H1 (cell line): ENCODE measurements at regions not wholly inside any gene's neighbourhood (a gene's known extent, or its start where the extent isn't known, plus 50 kb on each side); places are given as distances from the start of the nearest gene placed in this dataset.

Source experiments
- CTCF ChIA-PET: fragments of 300-600 bp; sonication (Branson Sonifier 250); formaldehyde crosslinking; loops from one replicate; lab custom pipeline; 2021; ENCODE audit not compliant: partially characterized antibody; lab: Charles Lee
- POLR2A ChIA-PET: fragments of 300-600 bp; sonication (Branson Sonifier 250); formaldehyde crosslinking; loops from one replicate; lab custom pipeline; 2021; ENCODE audit warnings: inconsistent platforms; ENCODE audit not compliant: partially characterized antibody; lab: Charles Lee
- DNase-seq, 2 experiments: peaks; one replicate each; pipeline versions ENCODE4 v3.0.0 to v3.0.0-alpha.2; 2010 to 2022; ENCODE audit warnings: low spot score in 2 of 2, low read depth in 1 of 2, mixed read lengths in 1 of 2
- FAIRE-seq: peaks from 2 replicates; lab custom pipeline; 2011; peaks lifted over from hg19 to GRCh38; lab: Jason Lieb, UNC
- H2AFZ ChIP-seq: 2 replicates; pipeline ENCODE4 v1.8.1; 2012; ENCODE audit warnings: low read length, inconsistent platforms
- H2AK5ac ChIP-seq: 2 replicates; pipeline ENCODE4 v1.6.1; 2013; ENCODE audit warnings: low read depth, low read length
- H2BK120ac ChIP-seq: replicated peaks from 2 replicates; pipeline ENCODE3; 2013; ENCODE audit warnings: low read depth, low read length, inconsistent platforms
- H2BK12ac ChIP-seq: 2 replicates; pipeline ENCODE4 v1.6.1; 2013; ENCODE audit warnings: low read depth, low read length
- H2BK15ac ChIP-seq: 2 replicates; pipeline ENCODE4 v1.6.1; 2013; ENCODE audit warnings: low read length
- H2BK20ac ChIP-seq: 2 replicates; pipeline ENCODE4 v1.6.1; 2013; ENCODE audit warnings: low read length
- H2BK5ac ChIP-seq: 2 replicates; pipeline ENCODE4 v1.6.1; 2013; ENCODE audit warnings: low read depth, low read length
- H3K14ac ChIP-seq: 2 replicates; pipeline ENCODE4 v1.6.1; 2013; ENCODE audit warnings: inconsistent platforms; ENCODE audit not compliant: insufficient read length
- H3K18ac ChIP-seq: 2 replicates; pipeline ENCODE4 v1.6.1; 2013; ENCODE audit warnings: low read length; ENCODE audit errors: extremely low read depth
- H3K23ac ChIP-seq: 2 replicates; pipeline ENCODE4 v1.6.1; 2013; ENCODE audit warnings: inconsistent platforms; ENCODE audit not compliant: insufficient read length
- H3K23me2 ChIP-seq: 2 replicates; pipeline ENCODE4 v1.6.1; 2013; ENCODE audit warnings: low read depth, low read length
- H3K27ac ChIP-seq: 2 replicates; pipeline ENCODE4 v1.6.1; 2011; ENCODE audit warnings: low read depth, low read length, inconsistent platforms
- H3K27me3 ChIP-seq, 4 experiments: replicated peaks in 1 of 4; 1 replicate in 1 of 4; 2 replicates in 3 of 4; pipeline versions ENCODE4 v1.6.1 to v1.8.1; 2011 to 2013; ENCODE audit warnings: low read length in 3 of 4, mild to moderate bottlenecking in 3 of 4, inconsistent platforms in 2 of 4, mixed read lengths in 2 of 4, moderate library complexity in 1 of 4; ENCODE audit not compliant: control insufficient read depth in 3 of 4, insufficient read depth in 3 of 4; ENCODE audit errors: extremely low read depth in 1 of 4
- H3K36me3 ChIP-seq, 4 experiments: 2 replicates each; pipeline versions ENCODE4 v1.6.1 to v1.8.1; 2011 to 2013; ENCODE audit warnings: mild to moderate bottlenecking in 4 of 4, low read length in 3 of 4, moderate library complexity in 2 of 4, control low read depth in 1 of 4, inconsistent platforms in 1 of 4; ENCODE audit not compliant: insufficient read depth in 4 of 4, control insufficient read depth in 2 of 4
- H3K4ac ChIP-seq: replicated peaks from 2 replicates; pipeline ENCODE3; 2013; ENCODE audit warnings: low read length, low read depth, mixed read lengths, inconsistent platforms; ENCODE audit not compliant: insufficient read length
- H3K4me1 ChIP-seq, 4 experiments: replicated peaks in 1 of 4; 1 replicate in 1 of 4; 2 replicates in 3 of 4; pipeline versions ENCODE4 v1.6.1 to v1.8.1; 2011 to 2013; ENCODE audit warnings: low read length in 3 of 4, inconsistent platforms in 2 of 4, mixed read lengths in 1 of 4; ENCODE audit not compliant: insufficient read depth in 4 of 4, control insufficient read depth in 3 of 4
- H3K4me2 ChIP-seq, 2 experiments: 2 replicates each; pipeline versions ENCODE4 v1.6.1 to v1.8.1; 2011 to 2013; ENCODE audit warnings: low read depth in 2 of 2, low read length in 2 of 2, control low read depth in 1 of 2, inconsistent platforms in 1 of 2, mild to moderate bottlenecking in 1 of 2; ENCODE audit not compliant: insufficient read depth in 1 of 2
- H3K4me3 ChIP-seq, 4 experiments: fragments of 200-600, 300-600 bp in 1 of 4; sonication (generic), shearing (Covaris generic), sonication (Bioruptor Twin) in 1 of 4; 2 replicates each; pipeline versions ENCODE4 v1.5.1 to v1.8.1; 2011 to 2016; ENCODE audit warnings: low read length in 4 of 4, low read depth in 3 of 4, control low read depth in 2 of 4, inconsistent platforms in 2 of 4, mild to moderate bottlenecking in 2 of 4, mixed read lengths in 1 of 4, moderate library complexity in 1 of 4; ENCODE audit not compliant: insufficient read depth in 2 of 4; ENCODE audit errors: extremely low read depth in 1 of 4
- H3K56ac ChIP-seq: replicated peaks from 2 replicates; pipeline ENCODE3; 2013; ENCODE audit warnings: low read depth, mild to moderate bottlenecking, mixed read lengths, low read length, inconsistent platforms; ENCODE audit not compliant: insufficient read length
- H3K79me1 ChIP-seq: 2 replicates; pipeline ENCODE4 v1.6.1; 2013; ENCODE audit warnings: low read depth, low read length, control low read depth
- H3K79me2 ChIP-seq, 2 experiments: 2 replicates each; pipeline versions ENCODE4 v1.6.1 to v1.8.1; 2012 to 2013; ENCODE audit warnings: low read length in 2 of 2, mild to moderate bottlenecking in 2 of 2, inconsistent platforms in 1 of 2; ENCODE audit not compliant: insufficient read depth in 2 of 2, control insufficient read depth in 1 of 2
- H3K9ac ChIP-seq, 4 experiments: replicated peaks in 1 of 4; 1 replicate in 1 of 4; 2 replicates in 3 of 4; pipeline versions ENCODE4 v1.6.1 to v1.8.1; 2011 to 2013; ENCODE audit warnings: low read depth in 3 of 4, low read length in 3 of 4, control low read depth in 2 of 4, mild to moderate bottlenecking in 2 of 4, moderate library complexity in 2 of 4, inconsistent platforms in 1 of 4; ENCODE audit errors: extremely low read depth in 1 of 4
- H3K9me3 ChIP-seq, 2 experiments: 2 replicates each; pipeline versions ENCODE4 v1.6.1 to v1.8.1; 2012 to 2013; ENCODE audit warnings: mild to moderate bottlenecking in 2 of 2, moderate library complexity in 2 of 2, control low read depth in 1 of 2, inconsistent platforms in 1 of 2, low read depth in 1 of 2, low read length in 1 of 2, mixed read lengths in 1 of 2; ENCODE audit not compliant: insufficient read depth in 2 of 2
- H4K20me1 ChIP-seq, 2 experiments: replicated peaks in 1 of 2; 2 replicates each; pipeline versions ENCODE3 to v1.8.1; 2011 to 2013; ENCODE audit warnings: inconsistent platforms in 2 of 2, low read length in 2 of 2, mild to moderate bottlenecking in 1 of 2; ENCODE audit not compliant: insufficient read depth in 2 of 2, control insufficient read depth in 1 of 2
- H4K5ac ChIP-seq: 2 replicates; pipeline ENCODE4 v1.6.1; 2013; ENCODE audit warnings: low read length, low read depth, mixed read lengths, inconsistent platforms; ENCODE audit not compliant: insufficient read length
- H4K8ac ChIP-seq: 2 replicates; pipeline ENCODE4 v1.8.0; 2013; ENCODE audit warnings: mild to moderate bottlenecking, moderate library complexity, low read length, inconsistent platforms; ENCODE audit not compliant: insufficient read depth; ENCODE audit errors: extremely low read depth
- H4K91ac ChIP-seq: replicated peaks from 2 replicates; pipeline ENCODE3; 2013; ENCODE audit warnings: low read length, mixed read lengths, inconsistent platforms; ENCODE audit not compliant: insufficient read length
- CREB1 ChIP-seq: IDR thresholded peaks from 2 replicates; pipeline ENCODE4 v1.6.1; 2012; ENCODE audit warnings: inconsistent platforms
- CTCF ChIP-seq, 3 experiments: IDR thresholded peaks; 1 replicate in 2 of 3; 2 replicates in 1 of 3; pipeline versions ENCODE4 v1.5.1 to v1.6.1; 2011; ENCODE audit warnings: low read length in 3 of 3, mild to moderate bottlenecking in 3 of 3, inconsistent platforms in 2 of 3, low read depth in 1 of 3, moderate library complexity in 1 of 3; ENCODE audit not compliant: insufficient read depth in 1 of 3; ENCODE audit errors: control extremely low read depth in 1 of 3
- EP300 ChIP-seq, 2 experiments: IDR thresholded peaks; 1 replicate in 1 of 2; 2 replicates in 1 of 2; pipeline ENCODE4 v1.6.1; 2011 to 2012; ENCODE audit warnings: low read depth in 2 of 2, low read length in 2 of 2, mild to moderate bottlenecking in 2 of 2, borderline replicate concordance in 1 of 2, inconsistent platforms in 1 of 2, moderate library complexity in 1 of 2
- EZH2 ChIP-seq: fragments of 200-600 bp; sonication (generic); IDR thresholded peaks from 2 replicates; pipeline ENCODE4 v1.7.1; 2012; ENCODE audit warnings: low read depth, mild to moderate bottlenecking, moderate library complexity, low read length, inconsistent platforms; ENCODE audit not compliant: severe bottlenecking
- FOSL1 ChIP-seq: IDR thresholded peaks from 2 replicates; pipeline ENCODE4 v1.6.1; 2011; ENCODE audit warnings: mild to moderate bottlenecking, low read depth, low read length, moderate library complexity; ENCODE audit not compliant: insufficient read depth
- RAD21 ChIP-seq, 2 experiments: IDR thresholded peaks in 1 of 2; conservative IDR thresholded peaks in 1 of 2; 2 replicates each; pipeline ENCODE4 v1.6.1; 2011; ENCODE audit warnings: low read depth in 2 of 2, low read length in 2 of 2, improper control_type of control experiment in 1 of 2, inconsistent platforms in 1 of 2, mild to moderate bottlenecking in 1 of 2, moderate library complexity in 1 of 2
- WGBS, 2 experiments: shearing (Covaris generic) in 1 of 2; methylation state at CpG; one replicate each; pipeline versions ENCODE4 v1.1.6 to v1.1.7; 2013 to 2015; ENCODE audit warnings: low lambda C conversion rate in 2 of 2, mixed read lengths in 2 of 2, inconsistent platforms in 1 of 2, low coverage in 1 of 2, missing lambda C conversion rate in 1 of 2; ENCODE audit not compliant: insufficient replicate concordance in 2 of 2, insufficient coverage in 1 of 2, insufficient read length in 1 of 2; ENCODE audit errors: extremely low coverage in 1 of 2, missing lambda C conversion rate in 1 of 2; 5-methylcytosine and 5-hydroxymethylcytosine counted together

- no peak overlapping the region for H2BK120ac ChIP-seq
- no peaks in the 10 kb centered on the region for H3K79me2 ChIP-seq
- no peak overlapping the region for H2AFZ ChIP-seq
- no peak overlapping the region for H4K5ac ChIP-seq
- no peak overlapping the region for H3K4ac ChIP-seq
- no peak overlapping the region for H2BK20ac ChIP-seq
- no peak overlapping the region for H3K9ac ChIP-seq
- H3K79me1 ChIP-seq, result no peaks in the 10 kb centered on the region
- TF ChIP-seq EP300 (IDR thresholded peaks at IDR 0.05; ENCODE audit: borderline replicate concordance in 1 of 2, low read depth in 2 of 2, low read length in 2 of 2) (no peak), CTCF (IDR thresholded peaks at IDR 0.05; ENCODE audit: control extremely low read depth in 1 of 3, insufficient read depth in 1 of 3, low read depth in 1 of 3, low read length in 3 of 3) (peak in 1 of 3 experiments; percentile 39; a peak in 1 of 4 replicates), EZH2 (no peak), CREB1 (no peak), RAD21 (IDR thresholded peaks at IDR 0.05 in 1 of 2, conservative IDR thresholded peaks at IDR 0.05 in 1 of 2; ENCODE audit: low read depth in 2 of 2, low read length in 2 of 2) (peak in 1 of 2 experiments; percentile 29; a peak in 2 of 4 replicates), FOSL1 (no peak)
- H3K36me3 ChIP-seq, result no peaks in the 10 kb centered on the region
- no peaks in the 10 kb centered on the region for H3K27me3 ChIP-seq
- DNase-seq (no peak), FAIRE-seq (no peak)
- H4K20me1 ChIP-seq, result no peaks in the 10 kb centered on the region
- H3K4me2 ChIP-seq, result no peak overlapping the region
- no peak overlapping the region for H3K23ac ChIP-seq
- no peak overlapping the region; the same call in 1 of the 2 replicates for H3K18ac ChIP-seq
- no peak overlapping the region for H4K8ac ChIP-seq
- POLR2A ChIA-PET, result no interaction called here
- H3K14ac ChIP-seq, result no peak overlapping the region
- no peak overlapping the region for H2BK12ac ChIP-seq
- no peak overlapping the region for H2BK15ac ChIP-seq
- H2AK5ac ChIP-seq, result no peak overlapping the region
- 97% methylated on average over 3 of the region's 3 CpGs; no CpG with 5 or more reads in 1 of the 2 experiments for WGBS, 2 experiments
- H2BK5ac ChIP-seq, result no peak overlapping the region
- no peak overlapping the region for H3K4me3 ChIP-seq
- no peak overlapping the region for H3K56ac ChIP-seq
- H3K4me1 ChIP-seq, result no peaks in the 10 kb centered on the region
- H4K91ac ChIP-seq, result no peak overlapping the region
- no peak overlapping the region for H3K27ac ChIP-seq
- CTCF ChIA-PET, result interaction anchor here (0.6 to 1.2 kb wide), 3 partner anchors 15 to 1743 kb away, joined by 3 read pairs; no protein-coding TSS in a partner anchor
- no peaks in the 10 kb centered on the region for H3K23me2 ChIP-seq
- H3K9me3 ChIP-seq, result no peaks in the 10 kb centered on the region
Measured at GRCh38 chr7:9106747-9107146, 673.3 kb downstream of the NXPH1 start.
